ENCODE measurements at regions not wholly inside any gene's neighbourhood (a gene's known extent, or its start where the extent isn't known, plus 50 kb on each side); places are given as distances from the start of the nearest gene placed in this dataset.

GRCh38 chr14:88064841-88065240, 59.9 kb downstream of the GPR65 start:
- no peak for TF ChIP-seq CTCF (conservative IDR thresholded peaks at IDR 0.05; ENCODE audit: low read length)
- TF ChIP-seq EZH2phosphoT487 (IDR thresholded peaks at IDR 0.05; ENCODE audit: borderline replicate concordance), result no peak
